ENCODE measurements at regions not wholly inside any gene's neighbourhood (a gene's known extent, or its start where the extent isn't known, plus 50 kb on each side); places are given as distances from the start of the nearest gene placed in this dataset.

GRCh38 chr11:109553284-109553683 lies 131.3 kb downstream of the C11orf87 start:
- no peaks in the 10 kb centered on the region for H3K36me3 ChIP-seq (ENCODE audit: control insufficient read depth, insufficient read depth, low read length)
- no peaks in the 10 kb centered on the region for H3K4me1 ChIP-seq (ENCODE audit: control insufficient read depth, insufficient read depth, low read length, poor library complexity, severe bottlenecking)
- H3K27ac ChIP-seq (ENCODE audit: low read depth, low read length, severe bottlenecking) = no peak overlapping the region
- H3K4me3 ChIP-seq (ENCODE audit: extremely low read depth, insufficient read depth, low read length, poor library complexity, severe bottlenecking) = no peak overlapping the region
- 88 to 100% methylated on average over 1 of the region's 1 CpG for WGBS, 2 experiments (ENCODE audit: insufficient coverage in 2 of 2)
- H3K9me3 ChIP-seq (ENCODE audit: control insufficient read depth, low read length) = no peaks in the 10 kb centered on the region

DNA sequence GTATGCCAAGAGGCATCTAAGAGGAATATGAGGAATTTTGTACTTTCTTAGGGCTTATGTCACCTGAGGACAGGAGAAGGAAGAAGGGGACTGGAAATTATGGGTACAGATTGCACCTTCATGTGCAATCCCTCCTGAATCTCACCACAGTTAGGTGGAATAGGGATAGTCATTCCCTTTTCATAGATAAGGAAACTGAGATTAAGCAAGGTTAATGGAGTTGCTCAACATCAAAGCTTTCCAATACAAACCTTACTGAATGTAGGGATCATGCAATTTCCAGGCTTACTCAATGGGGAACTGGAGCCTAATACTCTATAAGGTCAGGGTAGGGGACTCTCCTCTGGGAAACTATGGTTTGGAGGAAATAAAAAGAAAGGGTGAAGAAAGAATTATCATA lies 133.0 kb downstream of the C11orf87 start:
- no peaks in the 10 kb centered on the region for H3K36me3 ChIP-seq (ENCODE audit: control insufficient read depth, insufficient read depth, low read length)
- no peaks in the 10 kb centered on the region for H3K9me3 ChIP-seq (ENCODE audit: control insufficient read depth, low read length)
- no peak overlapping the region for H3K27ac ChIP-seq (ENCODE audit: low read depth, low read length, severe bottlenecking)
- H3K4me1 ChIP-seq (ENCODE audit: control insufficient read depth, insufficient read depth, low read length, poor library complexity, severe bottlenecking) = no peaks in the 10 kb centered on the region
- H3K4me3 ChIP-seq (ENCODE audit: extremely low read depth, insufficient read depth, low read length, poor library complexity, severe bottlenecking) = no peak overlapping the region

- Histone ChIP-seq H3K4me1 (ENCODE audit: control insufficient read depth, insufficient read depth, low read length, poor library complexity, severe bottlenecking) (no peaks in the 10 kb centered on the region), H3K27ac (ENCODE audit: low read depth, low read length, severe bottlenecking) (no peak overlapping the region), H3K9me3 (ENCODE audit: control insufficient read depth, low read length) (no peaks in the 10 kb centered on the region), H3K36me3 (ENCODE audit: control insufficient read depth, insufficient read depth, low read length) (no peaks in the 10 kb centered on the region), H3K4me3 (ENCODE audit: extremely low read depth, insufficient read depth, low read length, poor library complexity, severe bottlenecking) (no peak overlapping the region)
- WGBS, 2 experiments (ENCODE audit: insufficient coverage in 2 of 2) = no CpG with 5 or more reads among the region's 1 CpG
Measured at GRCh38 chr11:109564241-109564640, 142.3 kb downstream of the C11orf87 start.

- Histone ChIP-seq H3K27ac (ENCODE audit: low read depth, low read length, severe bottlenecking) (no peak overlapping the region), H3K9me3 (ENCODE audit: control insufficient read depth, low read length) (no peaks in the 10 kb centered on the region), H3K4me3 (ENCODE audit: extremely low read depth, insufficient read depth, low read length, poor library complexity, severe bottlenecking) (no peak overlapping the region), H3K36me3 (ENCODE audit: control insufficient read depth, insufficient read depth, low read length) (no peaks in the 10 kb centered on the region), H3K4me1 (ENCODE audit: control insufficient read depth, insufficient read depth, low read length, poor library complexity, severe bottlenecking) (no peaks in the 10 kb centered on the region)
- WGBS, 2 experiments (ENCODE audit: insufficient coverage in 2 of 2) = 83 to 95% methylated on average over 2 to 4 of the region's 6 CpGs
Measured at GRCh38 chr11:109582470-109582869, 160.5 kb downstream of the C11orf87 start.

GRCh38 chr11:109584001-109584972 lies 162.3 kb downstream of the C11orf87 start:
- H3K36me3 ChIP-seq (ENCODE audit: control insufficient read depth, insufficient read depth, low read length) = no peaks in the 10 kb centered on the region
- no peaks in the 10 kb centered on the region for H3K4me1 ChIP-seq (ENCODE audit: control insufficient read depth, insufficient read depth, low read length, poor library complexity, severe bottlenecking)
- H3K9me3 ChIP-seq (ENCODE audit: control insufficient read depth, low read length) = no peaks in the 10 kb centered on the region
- no peak overlapping the region for H3K4me3 ChIP-seq (ENCODE audit: extremely low read depth, insufficient read depth, low read length, poor library complexity, severe bottlenecking)
- no peak overlapping the region for H3K27ac ChIP-seq (ENCODE audit: low read depth, low read length, severe bottlenecking)
- WGBS, 2 experiments (ENCODE audit: insufficient coverage in 2 of 2) = 100% methylated on average over 1 of the region's 1 CpG; no CpG with 5 or more reads in 1 of the 2 experiments

GRCh38 chr11:109586789-109587188 lies 164.8 kb downstream of the C11orf87 start:
- no peaks in the 10 kb centered on the region for H3K36me3 ChIP-seq (ENCODE audit: control insufficient read depth, insufficient read depth, low read length)
- H3K27ac ChIP-seq (ENCODE audit: low read depth, low read length, severe bottlenecking) = no peak overlapping the region
- H3K4me1 ChIP-seq (ENCODE audit: control insufficient read depth, insufficient read depth, low read length, poor library complexity, severe bottlenecking) = no peaks in the 10 kb centered on the region
- 100% methylated on average over 1 of the region's 2 CpGs; no CpG with 5 or more reads in 1 of the 2 experiments for WGBS, 2 experiments (ENCODE audit: insufficient coverage in 2 of 2)
- no peaks in the 10 kb centered on the region for H3K9me3 ChIP-seq (ENCODE audit: control insufficient read depth, low read length)
- no peak overlapping the region for H3K4me3 ChIP-seq (ENCODE audit: extremely low read depth, insufficient read depth, low read length, poor library complexity, severe bottlenecking)

DNA sequence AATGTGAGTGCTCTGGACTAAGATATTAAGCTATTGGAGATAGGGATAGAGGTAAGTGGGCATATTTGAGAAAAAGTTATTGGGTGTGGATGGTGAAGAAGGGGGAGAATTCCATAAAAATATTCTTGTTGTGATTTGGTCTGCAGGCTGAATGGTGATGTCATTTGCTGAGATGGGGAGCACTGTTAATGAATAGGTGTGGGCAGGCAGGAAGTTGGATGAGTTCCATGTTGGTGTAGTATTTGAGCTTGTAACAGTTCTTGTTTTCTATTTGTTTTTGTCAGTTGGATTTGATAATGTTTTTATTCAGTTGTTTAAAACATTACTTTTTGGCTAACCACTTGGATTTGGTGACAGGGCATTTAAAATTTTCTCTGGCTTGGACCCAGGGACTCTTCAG lies 168.8 kb downstream of the C11orf87 start:
- Histone ChIP-seq H3K36me3 (ENCODE audit: control insufficient read depth, insufficient read depth, low read length) (no peaks in the 10 kb centered on the region), H3K9me3 (ENCODE audit: control insufficient read depth, low read length) (no peaks in the 10 kb centered on the region), H3K27ac (ENCODE audit: low read depth, low read length, severe bottlenecking) (no peak overlapping the region), H3K4me1 (ENCODE audit: control insufficient read depth, insufficient read depth, low read length, poor library complexity, severe bottlenecking) (no peaks in the 10 kb centered on the region), H3K4me3 (ENCODE audit: extremely low read depth, insufficient read depth, low read length, poor library complexity, severe bottlenecking) (no peak overlapping the region)

DNA sequence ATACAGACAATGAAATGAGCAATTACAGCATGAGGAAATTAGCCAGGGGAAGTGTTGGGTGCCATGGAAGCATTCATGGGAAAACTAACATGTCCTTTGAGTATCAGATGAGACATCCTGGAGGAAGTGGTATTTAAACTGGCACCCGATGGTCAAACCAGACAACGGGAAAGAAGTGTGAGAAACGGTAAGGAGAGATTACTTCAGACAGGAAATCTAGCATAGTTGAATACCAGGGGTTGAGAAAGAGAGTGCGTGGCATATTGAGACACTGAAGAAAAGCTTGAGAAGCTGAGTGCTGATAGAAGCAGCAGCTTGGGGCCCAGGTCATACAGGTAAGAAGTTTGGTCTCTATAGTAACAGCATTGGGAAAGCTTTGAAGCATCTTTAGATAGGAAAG lies 175.3 kb downstream of the C11orf87 start:
- 96% methylated on average over 4 of the region's 4 CpGs for WGBS, 2 experiments (ENCODE audit: insufficient coverage in 2 of 2)
- Histone ChIP-seq H3K36me3 (ENCODE audit: control insufficient read depth, insufficient read depth, low read length) (no peaks in the 10 kb centered on the region), H3K4me1 (ENCODE audit: control insufficient read depth, insufficient read depth, low read length, poor library complexity, severe bottlenecking) (no peaks in the 10 kb centered on the region), H3K4me3 (ENCODE audit: extremely low read depth, insufficient read depth, low read length, poor library complexity, severe bottlenecking) (no peak overlapping the region), H3K27ac (ENCODE audit: low read depth, low read length, severe bottlenecking) (no peak overlapping the region), H3K9me3 (ENCODE audit: control insufficient read depth, low read length) (no peaks in the 10 kb centered on the region)

GRCh38 chr11:109604481-109605400 lies 182.8 kb downstream of the C11orf87 start:
- H3K9me3 ChIP-seq (ENCODE audit: control insufficient read depth, low read length) = no peaks in the 10 kb centered on the region
- H3K4me3 ChIP-seq (ENCODE audit: extremely low read depth, insufficient read depth, low read length, poor library complexity, severe bottlenecking) = no peak overlapping the region
- H3K4me1 ChIP-seq (ENCODE audit: control insufficient read depth, insufficient read depth, low read length, poor library complexity, severe bottlenecking) = no peaks in the 10 kb centered on the region
- WGBS, 2 experiments (ENCODE audit: insufficient coverage in 2 of 2) = 96 to 100% methylated on average over 2 of the region's 3 CpGs
- H3K36me3 ChIP-seq (ENCODE audit: control insufficient read depth, insufficient read depth, low read length) = no peaks in the 10 kb centered on the region
- H3K27ac ChIP-seq (ENCODE audit: low read depth, low read length, severe bottlenecking) = no peak overlapping the region

DNA sequence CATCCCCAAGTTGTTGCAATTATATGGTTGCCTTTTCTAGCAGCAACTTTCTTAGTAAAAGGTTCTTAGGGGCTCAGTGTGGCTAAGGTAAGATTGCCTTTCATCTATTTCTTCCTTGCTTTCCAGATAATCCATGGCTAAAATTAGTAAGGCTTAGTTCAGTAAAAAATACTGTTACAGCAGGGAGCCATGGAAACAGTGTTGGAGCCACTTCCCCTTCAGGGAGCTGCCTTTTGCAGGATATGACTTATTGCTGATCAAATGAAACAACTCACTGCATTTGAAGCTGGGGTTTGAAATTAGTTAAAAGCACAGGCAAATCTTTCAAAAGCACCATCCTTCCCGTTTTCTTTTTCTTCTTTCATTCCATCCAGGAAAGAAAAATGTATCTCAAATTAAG lies 184.3 kb downstream of the C11orf87 start:
- WGBS, 2 experiments (ENCODE audit: insufficient coverage in 2 of 2) = no CpG with 5 or more reads among the region's 1 CpG
- Histone ChIP-seq H3K9me3 (ENCODE audit: control insufficient read depth, low read length) (no peaks in the 10 kb centered on the region), H3K27ac (ENCODE audit: low read depth, low read length, severe bottlenecking) (no peak overlapping the region), H3K4me3 (ENCODE audit: extremely low read depth, insufficient read depth, low read length, poor library complexity, severe bottlenecking) (no peak overlapping the region), H3K36me3 (ENCODE audit: control insufficient read depth, insufficient read depth, low read length) (no peaks in the 10 kb centered on the region), H3K4me1 (ENCODE audit: control insufficient read depth, insufficient read depth, low read length, poor library complexity, severe bottlenecking) (no peaks in the 10 kb centered on the region)

Data from mesodermal cell (in vitro differentiated cells).